GM12878 (cell line): ENCODE measurements at regions not wholly inside any gene's neighbourhood (a gene's known extent, or its start where the extent isn't known, plus 50 kb on each side); places are given as distances from the start of the nearest gene placed in this dataset.

Experiments
- ATAC-seq: fragments of 200-7000 bp; cut with Tn5 transposase; 3 replicates; pipeline ENCODE4 v1.9.1; 2020; ENCODE audit warnings: mild to moderate bottlenecking, moderate library complexity
- BruUV-seq: library from RNA; stranded (reverse); fragments of 400-500 nt; replicated peaks from 2 replicates; lab custom pipeline; 2021; lab: Mats Ljungman, UMichigan
- CTCF ChIA-PET: fragments of 300-600 bp; sonication (Branson Sonifier 250); formaldehyde crosslinking; extraction: SDS; loops from one replicate; lab custom pipeline; 2021; ENCODE audit warnings: inconsistent platforms; lab: Yijun Ruan, JAX
- POLR2A ChIA-PET: fragments of 350-600 bp; formaldehyde crosslinking; extraction: SDS; loops from one replicate; lab custom pipeline; 2021; ENCODE audit warnings: inconsistent platforms; lab: Charles Lee
- RAD21 ChIA-PET: fragments of 300-600 bp; sonication (Branson Sonifier 250); formaldehyde crosslinking; loops from one replicate; lab custom pipeline; 2023; ENCODE audit warnings: antibody characterized with exemption; ENCODE audit not compliant: unreplicated experiment; lab: Charles Lee
- SMC1A ChIA-PET: fragments of 300-600 bp; sonication (Branson Sonifier 250); formaldehyde crosslinking; loops from one replicate; lab custom pipeline; 2023; ENCODE audit not compliant: unreplicated experiment, uncharacterized antibody; lab: Charles Lee
- DNase-seq: peaks from one replicate; pipeline ENCODE4 v3.0.0-alpha.2; 2011; ENCODE audit warnings: low read depth, low spot score
- FAIRE-seq: peaks from 3 replicates; lab custom pipeline; 2011; peaks lifted over from hg19 to GRCh38; lab: Jason Lieb, UNC
- H2AFZ ChIP-seq: 2 replicates; pipeline ENCODE4 v1.6.0; 2011; ENCODE audit warnings: low read depth, low read length, control low read depth; ENCODE audit not compliant: control insufficient read depth
- H3K27ac ChIP-seq: 2 replicates; pipeline ENCODE4 v1.5.1; 2011; ENCODE audit warnings: control low read depth; ENCODE audit not compliant: control insufficient read depth, insufficient read depth
- H3K27me3 ChIP-seq, 2 experiments: replicated peaks in 1 of 2; 2 replicates each; pipeline versions ENCODE4 v1.6.0 to v1.6.1; 2011; ENCODE audit warnings: low read length in 1 of 2; ENCODE audit not compliant: control insufficient read depth in 2 of 2, insufficient read depth in 2 of 2
- H3K36me3 ChIP-seq, 2 experiments: 2 replicates each; pipeline ENCODE4 v1.5.1; 2011; ENCODE audit warnings: low read length in 1 of 2; ENCODE audit not compliant: control insufficient read depth in 2 of 2, insufficient read depth in 2 of 2
- H3K4me1 ChIP-seq: 2 replicates; pipeline ENCODE4 v1.6.1; 2011; ENCODE audit warnings: mild to moderate bottlenecking, low read length, moderate library complexity, mixed read lengths; ENCODE audit not compliant: control insufficient read depth, insufficient read depth
- H3K4me2 ChIP-seq: 2 replicates; pipeline ENCODE4 v1.6.0; 2011; ENCODE audit warnings: control low read depth; ENCODE audit not compliant: control insufficient read depth, insufficient read depth
- H3K4me3 ChIP-seq: fragments of 200-600 bp; sonication (generic); 2 replicates; pipeline ENCODE4 v1.5.1; 2016
- H3K79me2 ChIP-seq: 2 replicates; pipeline ENCODE4 v1.6.0; 2011; ENCODE audit warnings: low read length; ENCODE audit not compliant: control insufficient read depth, insufficient read depth
- H3K9ac ChIP-seq: 2 replicates; pipeline ENCODE4 v1.8.0; 2011; ENCODE audit warnings: low read length, control low read depth, mixed read lengths; ENCODE audit not compliant: control insufficient read depth, insufficient read depth
- H3K9me3 ChIP-seq: replicated peaks from 3 replicates; pipeline ENCODE4 v1.5.1; 2011; ENCODE audit warnings: mild to moderate bottlenecking, low read length; ENCODE audit not compliant: control insufficient read depth, insufficient read depth
- H4K20me1 ChIP-seq: 2 replicates; pipeline ENCODE4 v1.6.0; 2011; ENCODE audit not compliant: control insufficient read depth, insufficient read depth
- CBX3 ChIP-seq: fragments of 200-600 bp; sonication (generic); IDR thresholded peaks from 2 replicates; pipeline ENCODE4 v1.6.1; 2016; ENCODE audit warnings: low read depth, borderline replicate concordance
- CEBPZ ChIP-seq: fragments of 150-350 bp; IDR thresholded peaks from 2 replicates; pipeline ENCODE4 v1.6.1; 2016; ENCODE audit warnings: low read depth, low read length
- CREB1 ChIP-seq: IDR thresholded peaks from 2 replicates; pipeline ENCODE4 v1.6.1; 2012; ENCODE audit warnings: low read depth, mild to moderate bottlenecking, inconsistent platforms
- DPF2 ChIP-seq: fragments of 450-650 bp; IDR thresholded peaks from 2 replicates; pipeline ENCODE4 v1.6.1; 2017; ENCODE audit warnings: mild to moderate bottlenecking
- EED ChIP-seq: sonication (generic); IDR thresholded peaks from 2 replicates; pipeline ENCODE4 v1.6.1; 2016; ENCODE audit warnings: antibody characterized with exemption, low read depth
- ESRRA ChIP-seq: IDR thresholded peaks from 2 replicates; pipeline ENCODE4 v1.6.1; 2012; ENCODE audit warnings: mild to moderate bottlenecking, low read length, improper control_type of control experiment
- IRF3 ChIP-seq: fragments of 450-650 bp; IDR thresholded peaks from 2 replicates; pipeline ENCODE4 v1.6.1; 2014; ENCODE audit warnings: mild to moderate bottlenecking
- MYB ChIP-seq: fragments of 150-350 bp; IDR thresholded peaks from 2 replicates; pipeline ENCODE4 v1.6.1; 2014; ENCODE audit warnings: mild to moderate bottlenecking, low read depth, low read length, borderline replicate concordance
- PAX5 ChIP-seq: IDR thresholded peaks from 2 replicates; pipeline ENCODE4 v1.6.1; 2011; ENCODE audit warnings: low read depth, low read length, borderline replicate concordance
- POLR2A ChIP-seq: IDR thresholded peaks from 2 replicates; pipeline ENCODE4 v1.6.1; 2011; ENCODE audit warnings: low read depth, mild to moderate bottlenecking, low read length
- SMAD1 ChIP-seq: fragments of 450-650 bp; IDR thresholded peaks from 2 replicates; pipeline ENCODE4 v1.6.1; 2018; ENCODE audit warnings: mild to moderate bottlenecking, low read depth; ENCODE audit not compliant: partially characterized antibody
- SP1 ChIP-seq: IDR thresholded peaks from one replicate; pipeline ENCODE4 v1.6.1; 2011; ENCODE audit warnings: low read depth, low read length
- SREBF1 ChIP-seq: IDR thresholded peaks from 2 replicates; pipeline ENCODE4 v1.6.1; 2012; ENCODE audit warnings: mild to moderate bottlenecking, low read length
- TCF3 ChIP-seq: IDR thresholded peaks from 2 replicates; pipeline ENCODE4 v1.6.1; 2012; ENCODE audit warnings: low read depth, mild to moderate bottlenecking, low read length, borderline replicate concordance; ENCODE audit not compliant: insufficient read depth
- WGBS: methylation state at CpG from one replicate; pipeline ENCODE4 v1.1.6; 2016; ENCODE audit warnings: low lambda C conversion rate; ENCODE audit not compliant: insufficient replicate concordance, insufficient coverage; ENCODE audit errors: missing lambda C conversion rate; 5-methylcytosine and 5-hydroxymethylcytosine counted together
- in situ Hi-C: fragments of 300-500 bp; cut with MboI; formaldehyde crosslinking; loops from 9 replicates; pipeline ENCODE4 v1.14.3; 2018; ENCODE audit warnings: mixed read lengths
- intact Hi-C: fragments of 100-400 bp; cut with micrococcal nuclease; formaldehyde crosslinking; loops from one replicate; pipeline ENCODE4 v1.14.2; 2022; ENCODE audit not compliant: unreplicated experiment
- TF ChIP-seq, protein P1 (sequence below): fragments of 450-650 bp; IDR thresholded peaks from 2 replicates; pipeline ENCODE4 v1.6.1; 2017; ENCODE audit warnings: borderline replicate concordance

DNA sequence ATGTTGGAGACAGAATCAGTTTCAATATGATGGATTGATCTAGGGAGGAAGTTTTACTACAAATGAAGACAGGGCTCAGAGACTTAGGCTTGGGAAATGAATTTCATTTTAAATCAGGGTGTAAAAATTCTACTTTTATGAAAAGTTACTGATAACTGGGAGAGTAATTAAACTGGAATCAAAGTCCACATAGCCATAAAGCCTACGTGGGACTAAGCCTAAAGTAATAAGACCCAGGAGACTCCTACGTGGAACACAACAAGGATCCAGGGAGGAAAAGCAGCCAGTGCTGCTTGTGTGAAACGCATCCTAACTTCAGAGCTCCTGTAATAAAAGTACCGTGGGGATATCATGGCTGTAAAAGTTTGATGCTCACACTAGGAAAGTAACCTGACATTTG is 152.0 kb upstream of the MYO16 start:
- SMC1A ChIA-PET: interaction anchor here (1.1 to 1.5 kb wide), 2 partner anchors 14 to 189 kb away, joined by 3 read pairs; no protein-coding TSS in a partner anchor
- no peak overlapping the region for H3K4me3 ChIP-seq
- TF ChIP-seq MYB (no peak), CBX3 (no peak), EED (no peak), POLR2A (no peak), CREB1 (no peak), CEBPZ (no peak), PAX5 (no peak), ESRRA (no peak), IRF3 (no peak), DPF2 (no peak), SP1 (no peak), SREBF1 (no peak), TCF3 (no peak), SMAD1 (no peak)
- TF ChIP-seq, protein P1, sequence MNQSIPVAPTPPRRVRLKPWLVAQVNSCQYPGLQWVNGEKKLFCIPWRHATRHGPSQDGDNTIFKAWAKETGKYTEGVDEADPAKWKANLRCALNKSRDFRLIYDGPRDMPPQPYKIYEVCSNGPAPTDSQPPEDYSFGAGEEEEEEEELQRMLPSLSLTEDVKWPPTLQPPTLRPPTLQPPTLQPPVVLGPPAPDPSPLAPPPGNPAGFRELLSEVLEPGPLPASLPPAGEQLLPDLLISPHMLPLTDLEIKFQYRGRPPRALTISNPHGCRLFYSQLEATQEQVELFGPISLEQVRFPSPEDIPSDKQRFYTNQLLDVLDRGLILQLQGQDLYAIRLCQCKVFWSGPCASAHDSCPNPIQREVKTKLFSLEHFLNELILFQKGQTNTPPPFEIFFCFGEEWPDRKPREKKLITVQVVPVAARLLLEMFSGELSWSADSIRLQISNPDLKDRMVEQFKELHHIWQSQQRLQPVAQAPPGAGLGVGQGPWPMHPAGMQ: no peak
- TF ChIP-seq, all 136 proteins: peak for 0
- RAD21 ChIA-PET: interaction anchor here (0.6 to 1.2 kb wide), 2 partner anchors 14 to 87 kb away, joined by 3 read pairs; no protein-coding TSS in a partner anchor
- H4K20me1 ChIP-seq: no peaks in the 10 kb centered on the region
- intact Hi-C loops (no loop called here), in situ Hi-C loops (no loop called here)
- DNase-seq (no peak), ATAC-seq (no peak), FAIRE-seq (no peak)
- no peak overlapping the region for H2AFZ ChIP-seq
- POLR2A ChIA-PET: no interaction called here
- no peaks in the 10 kb centered on the region; the same call in 2 of the 3 replicates for H3K9me3 ChIP-seq
- no peaks in the 10 kb centered on the region for H3K36me3 ChIP-seq
- no peak overlapping the region for H3K9ac ChIP-seq
- no peak overlapping the region for H3K27ac ChIP-seq
- H3K27me3 ChIP-seq: no peaks in the 10 kb centered on the region
- H3K4me1 ChIP-seq: no peaks in the 10 kb centered on the region
- CTCF ChIA-PET: no interaction called here
- no TSS peak for BruUV-seq
- H3K4me2 ChIP-seq: no peak overlapping the region
- 18% methylated on average over 4 of the region's 4 CpGs for WGBS
- H3K79me2 ChIP-seq: no peaks in the 10 kb centered on the region
